GM18507 (cell line): ENCODE measurements at regions not wholly inside any gene's neighbourhood (a gene's known extent, or its start where the extent isn't known, plus 50 kb on each side); places are given as distances from the start of the nearest gene placed in this dataset.

Experiments used
- DNase-seq: peaks from one replicate; pipeline ENCODE4 v3.0.0; 2011; ENCODE audit warnings: low read depth; ENCODE audit not compliant: insufficient read length; ENCODE audit errors: extremely low spot score
- FAIRE-seq: peaks from 2 replicates; lab custom pipeline; 2011; peaks lifted over from hg19 to GRCh38; lab: Jason Lieb, UNC

DNA sequence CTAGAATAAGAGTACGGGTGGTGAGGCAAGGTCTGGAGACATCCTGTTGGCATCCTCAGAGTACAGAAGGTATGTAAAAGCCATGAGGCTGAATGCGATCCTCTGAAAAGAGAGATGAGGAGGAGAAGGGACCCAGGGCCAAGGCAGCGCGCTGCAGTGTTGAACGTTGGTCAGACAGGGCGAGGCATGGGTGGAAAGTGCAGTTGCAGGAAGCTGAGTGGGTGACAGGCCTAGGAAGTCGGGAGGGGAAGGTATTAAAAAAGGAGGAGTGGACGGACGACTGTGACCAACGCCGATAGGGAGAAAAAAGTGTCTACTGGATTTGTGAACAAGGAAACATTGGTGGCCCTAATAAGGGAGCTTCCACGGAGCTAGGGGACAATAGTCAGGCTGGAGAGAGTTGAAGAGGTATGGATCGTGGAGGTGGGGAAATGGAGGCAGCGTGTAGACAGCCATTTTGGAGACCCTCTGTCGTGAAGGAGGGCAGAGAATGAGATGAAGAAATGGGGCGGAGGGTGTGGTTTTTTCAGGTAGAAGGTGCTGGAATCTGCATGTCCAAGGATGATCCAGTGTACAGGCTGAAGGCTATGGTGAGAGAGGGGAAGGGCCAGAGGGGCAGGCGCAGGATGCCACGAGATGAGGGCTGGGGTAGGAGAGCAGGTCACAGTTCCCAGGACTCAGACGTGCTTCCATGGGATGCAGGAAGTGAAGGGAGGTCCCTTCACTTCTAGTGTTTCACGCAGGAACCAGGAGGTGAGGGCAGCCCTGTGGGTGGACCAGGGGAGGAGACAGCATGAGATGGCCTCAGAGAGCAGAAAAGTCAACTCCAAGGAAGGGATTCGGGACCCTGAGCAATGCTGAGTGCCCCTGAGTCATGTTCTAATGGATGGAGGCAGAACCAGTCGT is 115.9 kb downstream of the ASB7 start:
- DNase-seq (no peak), FAIRE-seq (no peak)

DNA sequence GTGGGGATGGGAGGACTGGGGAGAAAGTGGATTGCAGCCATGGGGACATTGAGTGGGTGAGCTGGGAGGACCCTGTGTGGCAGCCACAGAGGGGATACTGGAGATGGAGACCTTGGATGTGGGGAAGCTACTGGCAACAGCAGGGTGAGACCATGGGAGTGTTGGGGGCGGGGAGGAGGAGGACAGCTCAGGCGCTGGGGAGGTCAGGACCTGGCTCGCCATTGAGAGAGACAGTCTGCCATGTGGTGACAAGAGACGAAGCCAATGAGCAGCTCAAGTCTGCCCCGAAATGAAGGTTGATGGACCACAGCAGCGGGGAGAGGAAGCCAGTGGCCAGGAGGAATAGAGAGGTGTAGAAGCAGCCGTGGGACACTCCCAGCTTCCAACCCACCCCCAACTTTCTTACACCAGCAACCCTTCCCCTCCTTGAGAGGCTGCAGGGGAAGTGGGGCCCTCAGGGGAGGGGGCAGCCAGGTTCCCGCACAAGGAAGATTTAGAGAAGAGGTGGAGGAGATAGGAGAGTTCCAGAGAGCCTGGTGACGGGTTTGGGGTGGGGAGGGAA is 118.1 kb downstream of the ASB7 start:
- FAIRE-seq (no peak), DNase-seq (no peak)

DNA sequence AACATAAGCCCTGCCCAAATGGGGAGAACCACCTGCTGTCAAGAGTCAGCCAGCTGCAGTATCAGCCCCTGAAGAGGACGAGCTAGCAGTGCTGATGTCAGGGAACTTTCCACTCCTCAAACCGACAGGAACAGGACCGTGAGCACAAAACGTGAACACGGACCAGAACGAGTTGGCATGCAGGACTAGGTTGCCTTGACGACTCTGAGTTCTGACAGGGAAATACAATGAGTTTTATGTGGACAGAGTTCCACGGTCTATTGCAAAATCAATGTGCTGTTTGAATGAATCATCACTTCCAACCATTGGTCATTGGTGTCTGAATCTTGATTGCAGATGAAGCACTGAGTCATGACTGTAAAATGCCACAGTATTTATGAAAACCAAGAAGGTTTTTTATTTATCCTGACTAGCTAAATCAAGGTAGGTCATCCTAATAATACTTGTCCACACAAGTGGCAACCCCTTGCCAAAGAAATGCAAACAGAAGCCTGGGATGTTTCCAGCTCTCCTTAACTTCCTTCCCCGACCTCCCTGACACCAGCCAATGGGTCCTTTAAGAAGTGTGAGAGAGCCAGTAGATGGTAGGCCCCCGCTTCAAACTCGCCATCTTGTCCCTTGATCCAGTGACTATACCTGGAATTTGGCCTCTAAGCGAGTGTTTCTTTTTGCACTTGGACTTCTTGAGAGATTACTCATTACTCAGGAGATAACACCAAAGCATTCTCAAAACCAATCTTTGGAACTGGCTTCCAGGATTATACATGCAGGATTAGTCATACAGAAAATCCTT is 119.6 kb downstream of the ASB7 start:
- DNase-seq (no peak), FAIRE-seq (no peak)

DNA sequence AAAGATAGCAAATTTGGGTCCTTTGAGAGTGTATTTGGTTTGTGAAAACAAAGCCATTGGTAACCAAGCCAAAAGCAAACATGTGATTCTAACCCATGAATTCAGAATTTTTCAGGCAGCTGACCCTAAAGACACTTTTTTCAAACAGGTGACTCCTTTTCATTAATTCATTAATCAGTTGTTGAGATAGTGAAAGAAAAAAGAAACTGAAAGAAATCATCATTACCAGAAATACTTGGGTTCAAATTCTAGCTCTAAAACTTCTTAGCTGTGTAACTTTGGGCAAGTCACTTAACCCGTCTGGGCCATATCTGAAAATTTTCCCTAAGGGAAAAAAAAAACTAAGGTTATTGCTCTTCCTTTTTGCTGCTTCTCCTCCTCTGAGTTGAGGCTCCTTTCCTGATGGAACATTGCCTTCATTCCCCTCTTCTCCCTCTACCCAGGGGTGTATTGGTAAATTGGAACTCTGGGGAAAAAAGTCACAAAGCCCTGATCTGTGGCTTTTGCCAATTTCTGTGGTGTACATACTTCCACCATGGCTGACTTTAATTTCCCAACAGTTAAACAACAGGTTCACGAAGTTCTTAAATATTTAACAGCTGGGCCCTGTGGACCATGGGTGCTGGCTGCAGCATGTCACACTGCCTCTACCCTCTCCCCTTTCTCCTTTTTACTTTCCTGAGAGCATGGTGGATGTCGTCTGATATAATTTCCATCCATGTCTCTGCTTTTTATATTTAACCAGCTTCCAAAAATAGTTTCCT is 120.3 kb downstream of the ASB7 start:
- DNase-seq: no peak
- no peak for FAIRE-seq

DNA sequence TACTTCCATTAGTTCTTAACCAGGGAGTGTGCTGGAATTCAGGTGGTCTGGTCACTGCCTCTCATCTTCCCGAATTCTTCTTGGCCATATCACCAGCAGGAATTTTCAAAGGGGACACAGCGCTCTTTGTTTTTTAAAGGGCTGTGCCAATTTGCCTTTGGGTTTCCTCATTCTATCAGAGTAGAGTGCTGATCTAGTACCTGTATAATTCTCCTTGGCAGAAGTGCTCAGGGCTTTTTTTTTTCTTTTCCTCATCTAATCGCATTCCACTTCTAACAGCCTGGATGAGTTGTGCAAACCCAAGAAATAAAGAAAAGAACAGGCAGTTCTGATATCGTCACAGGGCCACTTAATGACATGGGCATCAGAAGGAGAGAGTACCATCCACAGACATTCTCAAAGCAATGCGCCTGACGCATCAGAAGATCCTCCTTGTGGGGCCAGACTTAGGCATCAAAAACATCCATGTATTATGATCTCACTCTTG is 121.0 kb downstream of the ASB7 start:
- no peak for DNase-seq
- FAIRE-seq: no peak

DNA sequence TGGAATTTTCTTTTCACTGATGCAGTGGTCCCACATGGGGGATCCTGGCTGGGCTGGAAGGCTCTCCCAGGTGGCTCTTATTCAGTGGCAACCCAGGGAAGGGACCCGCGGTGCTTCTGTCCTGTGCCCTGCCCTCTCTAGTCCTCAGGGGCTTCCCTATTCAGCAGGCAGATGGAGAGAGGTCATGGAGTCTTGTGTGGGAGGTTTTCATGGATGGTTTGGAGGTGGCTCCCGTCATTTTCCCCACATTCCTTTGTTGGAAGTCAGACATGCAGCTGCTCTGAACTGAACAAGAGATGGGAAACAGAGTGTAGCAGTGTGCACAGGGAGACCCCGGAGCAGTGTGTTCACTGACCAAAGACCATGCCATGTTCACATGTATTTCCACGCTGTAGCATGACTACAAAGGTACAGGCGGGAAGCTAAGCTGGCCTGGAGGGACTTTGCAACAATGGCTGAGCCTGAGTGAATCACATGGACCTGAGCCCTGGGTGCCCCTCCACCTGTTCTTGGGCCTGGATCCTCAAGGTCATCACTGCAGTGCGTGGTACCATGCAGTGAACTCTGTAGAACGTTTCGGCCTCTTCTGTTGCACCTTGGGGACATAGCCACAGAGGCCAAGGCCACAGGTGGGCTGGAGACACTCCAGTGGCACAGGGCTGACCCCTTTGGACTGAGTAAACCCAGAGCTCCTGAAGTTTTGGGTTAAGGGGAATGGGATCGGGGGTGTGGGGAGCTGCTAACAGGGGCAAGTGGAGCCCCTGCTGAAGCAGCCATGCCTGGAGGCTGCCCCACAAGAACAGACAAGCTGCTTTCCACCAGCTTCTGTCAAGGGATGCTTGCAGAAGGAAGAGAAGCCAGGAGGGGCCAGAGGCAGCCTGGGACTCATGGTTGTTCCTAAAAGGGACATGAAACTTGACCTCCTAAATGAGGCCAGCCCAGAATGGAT is 123.0 kb downstream of the ASB7 start:
- DNase-seq (no peak), FAIRE-seq (no peak)

DNA sequence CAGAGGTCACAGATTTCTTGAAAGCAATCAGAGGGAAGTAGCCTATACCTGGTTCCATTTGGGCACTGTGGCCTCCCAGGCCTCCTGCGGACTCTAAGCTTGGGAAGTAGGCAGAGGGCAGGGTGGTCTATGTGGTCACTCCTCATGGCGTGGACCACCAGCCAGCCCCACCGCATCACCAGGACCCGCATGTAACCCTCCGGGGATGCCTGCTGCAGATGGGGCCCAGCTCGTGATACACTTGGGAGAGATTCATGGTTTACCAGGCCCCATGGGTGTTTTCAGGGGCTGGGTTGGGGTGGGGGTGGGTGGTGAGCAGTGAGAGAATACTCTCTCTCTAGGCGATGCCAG is 123.7 kb downstream of the ASB7 start:
- FAIRE-seq: no peak
- no peak for DNase-seq

DNA sequence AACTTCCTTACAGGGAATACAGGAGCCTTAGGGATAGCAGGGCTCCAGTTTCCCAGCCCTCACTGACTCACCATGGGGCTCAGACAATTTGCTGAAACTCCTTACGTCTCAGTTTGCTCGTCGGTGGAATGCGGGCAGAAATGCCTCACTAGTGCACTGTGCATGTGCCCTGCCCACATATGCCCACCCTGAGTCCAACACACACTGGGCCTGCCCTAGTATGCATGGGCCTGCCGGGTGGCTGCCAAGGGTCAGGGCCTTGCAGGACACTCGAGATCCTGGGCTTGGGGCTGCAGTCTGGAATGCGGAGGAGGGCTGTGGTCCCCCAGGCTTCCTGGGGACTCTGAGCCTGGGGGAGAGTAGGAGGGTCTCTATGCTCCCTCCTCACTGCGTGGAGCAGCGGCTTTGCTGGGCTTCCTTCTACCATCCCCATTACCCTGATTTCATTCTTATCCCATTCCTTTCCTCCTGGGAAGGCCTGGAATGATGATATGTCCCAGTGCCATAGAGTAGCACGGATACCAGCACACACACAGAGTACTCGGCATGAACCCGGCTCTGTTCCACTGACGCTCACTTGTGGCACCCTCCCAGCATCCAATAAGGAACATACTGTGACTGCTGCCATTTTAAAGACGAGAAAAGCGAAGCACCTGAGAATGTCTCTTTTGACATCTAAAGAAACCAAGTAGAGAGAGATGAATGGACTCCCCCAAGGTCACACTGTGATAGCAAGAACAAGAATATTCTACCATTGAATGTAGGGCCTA is 124.2 kb downstream of the ASB7 start:
- DNase-seq: no peak
- FAIRE-seq: no peak

DNA sequence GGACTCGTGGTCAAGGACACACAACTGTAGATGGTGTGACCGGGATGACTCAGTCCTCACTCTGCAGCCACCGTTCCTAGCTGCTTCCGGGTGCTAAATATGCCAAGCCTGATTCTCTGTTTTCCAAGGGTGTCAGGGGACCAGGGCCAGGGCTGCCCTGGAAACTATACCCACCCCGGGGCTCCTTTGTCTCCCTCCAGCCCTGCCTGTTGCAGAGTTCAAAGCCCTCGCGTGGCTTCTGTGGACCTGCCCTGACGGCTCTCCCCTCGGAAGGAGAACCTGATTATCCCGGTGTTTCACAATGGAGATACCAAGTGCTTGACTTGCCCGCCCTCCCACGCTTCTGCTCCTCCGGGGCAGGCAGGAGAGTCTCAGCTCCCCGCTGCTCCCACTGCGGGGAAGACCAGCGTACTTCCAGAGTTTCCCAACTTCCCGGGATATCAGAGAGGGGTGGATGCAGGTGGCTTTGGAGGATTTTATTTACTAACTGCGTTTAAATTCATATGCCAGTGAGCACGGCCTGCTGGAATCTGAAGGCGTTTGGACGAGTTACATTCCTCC is 125.0 kb downstream of the ASB7 start:
- FAIRE-seq: no peak

DNA sequence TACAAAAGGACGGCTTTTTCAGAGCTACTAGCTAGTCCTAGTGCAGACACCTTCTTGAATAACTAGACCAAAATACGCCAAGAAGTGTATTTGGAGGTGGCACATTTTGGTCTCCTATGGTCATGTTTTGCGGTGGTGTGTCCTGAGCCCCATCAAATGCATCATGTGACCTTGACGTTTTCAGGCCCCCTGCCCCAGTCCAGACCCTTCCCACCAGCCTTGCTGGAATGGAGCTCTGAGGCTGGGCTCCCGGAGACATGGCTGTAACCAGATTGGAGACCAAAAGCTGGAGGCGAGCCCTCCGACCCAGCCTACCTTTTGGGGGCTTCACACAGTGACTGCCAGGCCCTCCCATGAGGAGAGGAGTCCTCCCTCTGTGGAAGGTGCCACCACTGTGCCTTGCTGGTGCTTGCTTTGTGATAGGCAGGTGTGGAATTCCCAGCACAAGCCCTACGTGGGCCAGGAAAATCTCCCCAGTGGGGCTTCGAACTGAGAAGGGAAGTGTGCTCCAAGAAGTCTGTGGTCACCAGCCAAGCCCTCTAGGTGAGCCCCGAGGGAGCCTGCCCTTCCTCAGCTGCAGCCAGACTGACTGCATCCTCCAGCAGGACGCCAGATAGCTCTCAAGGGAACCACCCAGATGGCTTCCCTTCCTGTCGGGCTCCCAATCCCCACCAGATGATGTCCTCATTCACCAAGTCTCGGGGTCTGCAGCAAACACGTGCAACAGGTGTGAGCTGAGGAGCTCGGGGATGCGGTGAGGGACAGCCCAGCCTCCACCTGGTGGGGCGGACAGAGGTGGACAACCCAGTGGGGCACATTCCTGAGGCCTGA is 126.2 kb downstream of the ASB7 start:
- no peak for DNase-seq
- no peak for FAIRE-seq

More for the DNA sequence above, 125.0 kb downstream of the ASB7 start:
- DNase-seq: no peak

DNA sequence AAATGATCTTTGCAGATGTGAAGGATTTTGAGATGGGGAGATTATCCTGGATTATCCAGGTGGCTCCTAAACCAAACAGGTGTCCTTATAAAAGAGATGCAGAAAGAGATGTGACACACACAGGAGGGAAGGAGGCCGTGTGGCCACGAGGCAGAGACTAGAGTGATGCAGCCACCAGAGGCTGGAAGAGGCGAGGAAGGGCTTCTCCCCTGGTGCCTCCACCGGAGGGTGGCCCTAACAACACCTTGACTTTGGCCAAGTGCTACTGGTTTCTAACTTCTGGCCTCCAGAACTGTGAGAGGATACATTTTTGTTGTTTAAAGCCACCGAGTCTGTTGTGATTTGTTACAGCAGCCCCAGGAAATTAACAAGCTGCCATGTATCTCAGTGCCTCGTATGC is 127.1 kb downstream of the ASB7 start:
- no peak for DNase-seq
- FAIRE-seq: no peak

DNA sequence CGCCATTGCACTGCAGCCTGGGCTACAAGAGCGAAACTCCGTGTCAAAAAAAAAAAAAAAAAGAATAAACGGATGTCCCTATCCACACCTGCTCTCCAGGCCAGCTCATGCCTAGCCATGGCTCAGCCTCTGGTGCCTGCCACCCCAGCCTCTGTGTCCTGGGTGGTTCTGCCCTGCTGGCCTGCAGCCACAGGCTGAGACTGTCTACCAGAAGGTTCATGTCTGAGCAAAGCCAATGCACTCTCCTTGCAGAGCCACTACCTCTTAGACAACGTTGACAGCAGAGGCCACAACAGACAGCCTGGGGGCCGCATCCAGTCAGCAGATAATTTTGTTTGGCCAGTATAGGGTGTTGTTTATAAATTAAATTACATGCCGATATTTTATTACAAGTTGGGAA is 127.7 kb downstream of the ASB7 start:
- DNase-seq (no peak), FAIRE-seq (no peak)

DNA sequence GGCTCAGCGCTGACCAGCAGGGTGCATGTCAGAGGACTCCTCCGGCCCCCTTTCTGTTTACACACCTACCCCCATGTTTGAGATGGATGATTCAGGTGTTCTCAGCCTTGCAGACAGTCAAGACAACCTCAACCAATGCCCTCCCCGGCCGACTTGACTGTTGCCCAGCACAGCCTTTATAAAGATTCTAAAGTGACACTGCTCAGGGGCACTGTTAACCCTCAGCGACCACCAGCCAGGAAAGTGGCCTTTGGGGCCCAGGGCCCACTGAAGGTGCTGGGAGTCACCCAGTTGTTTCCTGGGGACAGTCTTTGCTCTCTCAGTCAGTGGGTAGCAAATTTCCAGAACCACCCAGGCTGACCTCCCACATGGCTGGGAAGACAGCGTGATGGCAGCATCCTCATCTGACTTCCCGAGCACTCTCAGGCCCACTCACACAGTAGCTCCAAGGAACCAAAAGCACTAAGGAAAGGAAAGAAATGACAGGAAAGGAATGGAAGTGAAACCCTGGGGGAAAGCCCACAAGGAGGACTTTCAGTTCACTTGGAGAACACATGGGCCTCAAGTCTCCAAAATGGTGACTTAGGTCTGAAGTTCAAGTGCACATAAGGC is 128.4 kb downstream of the ASB7 start:
- no peak for FAIRE-seq
- DNase-seq: no peak

DNA sequence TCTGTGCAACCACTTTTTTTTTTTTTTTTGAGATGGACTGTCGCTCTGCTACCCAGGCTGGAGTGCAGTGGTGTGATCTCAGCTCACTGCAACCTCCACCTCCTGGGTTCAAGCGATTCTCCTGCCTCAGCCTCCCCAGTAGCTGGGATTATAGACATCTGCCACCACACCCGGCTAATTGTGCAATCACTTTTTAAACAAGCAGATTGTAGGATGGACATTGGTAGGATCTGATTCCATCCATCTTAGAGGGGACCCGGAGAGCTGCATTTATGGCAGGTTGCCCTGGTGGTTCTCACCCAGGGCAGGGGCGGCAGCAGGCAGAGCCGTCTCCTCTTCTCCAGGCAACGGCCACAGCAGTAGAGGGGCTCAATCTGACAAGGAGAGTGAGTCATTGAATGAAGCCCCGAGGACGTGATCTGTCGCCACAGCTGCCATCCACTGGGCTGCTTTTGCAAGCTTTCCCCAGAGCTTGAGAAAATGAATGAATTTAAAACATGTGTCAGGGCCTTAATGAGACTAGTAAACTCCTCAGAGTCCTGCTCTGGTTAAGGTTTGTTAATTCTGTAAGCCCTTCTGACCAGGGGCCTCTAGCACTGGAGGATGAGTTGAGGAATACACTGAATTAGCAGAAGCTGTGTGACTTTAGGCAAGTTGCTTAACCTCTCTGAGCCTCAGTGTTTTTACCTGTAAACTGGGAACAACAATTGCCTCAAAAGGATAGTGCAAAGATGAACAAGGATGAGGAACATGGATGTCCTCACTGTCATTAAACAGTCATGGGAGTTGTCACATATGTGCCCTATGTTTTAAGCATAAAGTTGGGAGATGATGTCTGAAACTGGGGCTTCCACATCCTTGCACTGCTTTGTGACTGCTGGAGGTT is 129.1 kb downstream of the ASB7 start:
- FAIRE-seq (no peak), DNase-seq (no peak)

DNA sequence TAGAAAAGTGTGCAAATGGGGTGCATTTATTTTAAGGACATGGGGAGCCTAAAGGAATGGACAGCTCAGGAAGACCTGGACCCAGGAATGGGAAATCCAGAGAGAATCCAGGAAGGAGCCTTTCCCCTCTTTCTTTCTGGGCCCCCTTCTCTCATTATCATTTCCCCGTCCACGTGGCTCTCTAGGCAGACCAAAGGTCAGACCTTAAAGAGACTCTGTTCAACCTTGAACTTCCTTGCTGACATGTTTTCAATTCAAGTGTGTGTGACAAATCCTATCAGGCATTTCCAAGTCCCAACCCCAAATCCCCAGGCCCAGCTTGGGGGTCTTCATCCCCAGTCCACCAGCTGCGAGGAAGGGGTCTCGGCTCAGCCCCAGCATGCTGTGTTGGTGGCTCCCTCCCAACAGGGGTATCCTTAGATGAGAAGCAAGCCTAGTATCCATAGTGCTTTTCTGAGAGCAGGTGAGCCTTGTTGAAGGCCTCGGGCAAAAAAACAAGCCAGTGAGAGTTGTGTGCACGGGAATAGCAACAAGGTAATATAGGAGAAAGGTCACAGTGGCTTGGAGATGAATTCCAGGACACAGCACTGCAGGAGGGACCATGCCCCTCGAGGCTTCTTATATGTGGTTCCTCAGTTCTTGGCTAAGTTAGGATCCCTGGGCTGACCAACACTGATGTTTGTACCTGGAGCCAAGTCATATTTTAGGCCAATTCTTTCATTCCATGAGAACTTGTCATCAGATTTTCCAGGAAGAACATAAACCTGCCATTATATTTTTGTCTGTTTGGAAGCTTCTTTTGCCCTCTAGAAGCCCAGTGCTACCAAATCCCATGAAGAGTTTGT is 130.0 kb downstream of the ASB7 start:
- no peak for DNase-seq
- FAIRE-seq: no peak
